Natural killer cell (primary cell): ENCODE measurements at regions not wholly inside any gene's neighbourhood (a gene's known extent, or its start where the extent isn't known, plus 50 kb on each side); places are given as distances from the start of the nearest gene placed in this dataset.

Experiments used
- ATAC-seq, 3 donors: fragments of 150-1000 bp in 2 of 3; fragments of 200-7000 bp in 1 of 3; cut with Tn5 transposase; 1 replicate in 1 of 3; 2 replicates in 2 of 3; pipeline ENCODE4 v1.10.0; 2021; ENCODE audit warnings: mild to moderate bottlenecking in 2 of 3, moderate library complexity in 2 of 3
- DNase-seq, 2 donors: peaks; one replicate each; pipeline versions ENCODE4 v3.0.0 to v3.0.0-alpha.2; 2013 to 2021; ENCODE audit warnings: mixed read lengths in 1 of 2
- H3K27ac ChIP-seq: one replicate; pipeline ENCODE4 v1.5.1; 2013; ENCODE audit warnings: mild to moderate bottlenecking, low read length
- H3K27me3 ChIP-seq: one replicate; pipeline ENCODE4 v1.6.1; 2013; ENCODE audit warnings: low read length; ENCODE audit not compliant: control insufficient read depth, insufficient read depth
- H3K36me3 ChIP-seq: one replicate; pipeline ENCODE4 v1.6.1; 2013; ENCODE audit warnings: low read length; ENCODE audit not compliant: control insufficient read depth, insufficient read depth
- H3K4me1 ChIP-seq: one replicate; pipeline ENCODE4 v1.6.1; 2013; ENCODE audit warnings: low read length; ENCODE audit not compliant: control insufficient read depth, insufficient read depth
- H3K4me3 ChIP-seq: one replicate; pipeline ENCODE4 v1.5.1; 2013; ENCODE audit warnings: low read length
- H3K9me3 ChIP-seq: one replicate; pipeline ENCODE4 v1.6.1; 2013; ENCODE audit warnings: low read length; ENCODE audit not compliant: control insufficient read depth, insufficient read depth
- H3K27ac Mint-ChIP-seq, 2 donors: one replicate each; pipeline ENCODE4 v1.8.0; 2022; ENCODE audit warnings: mild to moderate bottlenecking in 2 of 2, mixed read lengths in 2 of 2, moderate library complexity in 1 of 2
- H3K27me3 Mint-ChIP-seq, 2 donors: one replicate each; pipeline ENCODE4 v1.8.0; 2022; ENCODE audit warnings: low read depth in 2 of 2, mixed read lengths in 2 of 2
- H3K36me3 Mint-ChIP-seq: one replicate; pipeline ENCODE4 v1.8.0; 2022; ENCODE audit warnings: mixed read lengths
- H3K4me1 Mint-ChIP-seq, 2 donors: one replicate each; pipeline ENCODE4 v1.8.0; 2022; ENCODE audit warnings: mixed read lengths in 2 of 2
- H3K4me3 Mint-ChIP-seq: one replicate; pipeline ENCODE4 v1.8.0; 2022; ENCODE audit warnings: mild to moderate bottlenecking, moderate library complexity, mixed read lengths
- H3K9me3 Mint-ChIP-seq, 2 donors: one replicate each; pipeline ENCODE4 v1.8.0; 2022; ENCODE audit warnings: mixed read lengths in 2 of 2
- WGBS: methylation state at CpG from one replicate; pipeline ENCODE4 v1.1.7; 2013; ENCODE audit warnings: missing lambda C conversion rate; ENCODE audit not compliant: insufficient coverage; 5-methylcytosine and 5-hydroxymethylcytosine counted together
- intact Hi-C: fragments of 100-400 bp; cut with micrococcal nuclease; formaldehyde crosslinking; loops from one replicate; pipeline ENCODE4 v1.14.2; 2022
- TF ChIP-seq, protein P1 (sequence below): fragments of 200-600 bp; IDR thresholded peaks from one replicate; pipeline ENCODE4 v1.8.0; 2022; ENCODE audit warnings: antibody characterized with exemption

DNA sequence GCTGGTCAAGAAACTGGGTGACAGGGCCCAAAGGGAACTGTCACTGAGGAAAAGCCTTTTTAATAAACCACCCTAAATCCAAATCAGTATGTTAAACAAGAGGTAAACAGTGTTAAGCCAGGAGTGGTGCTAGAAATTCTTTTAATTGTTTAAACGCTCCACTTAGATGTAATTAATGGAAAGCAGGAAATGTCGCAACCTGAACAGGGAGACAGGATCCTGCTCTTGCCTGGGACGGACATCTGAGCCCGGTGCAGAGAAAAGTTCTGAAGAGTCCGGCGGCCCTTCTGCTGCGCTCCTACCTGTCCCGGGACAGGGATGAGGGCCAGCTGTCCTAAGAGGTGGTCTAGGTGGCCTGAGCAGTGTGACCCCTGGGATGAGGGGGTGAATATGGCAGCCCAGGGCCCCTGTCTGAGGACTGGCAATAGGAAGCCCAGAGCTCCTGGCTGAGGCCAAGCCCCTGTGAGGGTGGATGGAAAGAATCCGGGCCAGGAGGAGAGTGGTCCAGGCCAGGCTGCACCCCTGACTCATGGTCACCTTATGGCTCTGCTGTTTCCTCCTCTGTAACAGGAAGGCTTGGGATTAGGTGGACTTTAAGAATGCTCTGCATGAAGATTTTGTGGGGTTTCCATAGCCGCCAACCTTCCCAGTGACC is 112.8 kb upstream of the GJB6 start:
- TF ChIP-seq, protein P1, sequence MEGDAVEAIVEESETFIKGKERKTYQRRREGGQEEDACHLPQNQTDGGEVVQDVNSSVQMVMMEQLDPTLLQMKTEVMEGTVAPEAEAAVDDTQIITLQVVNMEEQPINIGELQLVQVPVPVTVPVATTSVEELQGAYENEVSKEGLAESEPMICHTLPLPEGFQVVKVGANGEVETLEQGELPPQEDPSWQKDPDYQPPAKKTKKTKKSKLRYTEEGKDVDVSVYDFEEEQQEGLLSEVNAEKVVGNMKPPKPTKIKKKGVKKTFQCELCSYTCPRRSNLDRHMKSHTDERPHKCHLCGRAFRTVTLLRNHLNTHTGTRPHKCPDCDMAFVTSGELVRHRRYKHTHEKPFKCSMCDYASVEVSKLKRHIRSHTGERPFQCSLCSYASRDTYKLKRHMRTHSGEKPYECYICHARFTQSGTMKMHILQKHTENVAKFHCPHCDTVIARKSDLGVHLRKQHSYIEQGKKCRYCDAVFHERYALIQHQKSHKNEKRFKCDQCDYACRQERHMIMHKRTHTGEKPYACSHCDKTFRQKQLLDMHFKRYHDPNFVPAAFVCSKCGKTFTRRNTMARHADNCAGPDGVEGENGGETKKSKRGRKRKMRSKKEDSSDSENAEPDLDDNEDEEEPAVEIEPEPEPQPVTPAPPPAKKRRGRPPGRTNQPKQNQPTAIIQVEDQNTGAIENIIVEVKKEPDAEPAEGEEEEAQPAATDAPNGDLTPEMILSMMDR, result no peak
- WGBS, result 92% methylated on average over 10 of the region's 10 CpGs
- no peak for ATAC-seq

DNA sequence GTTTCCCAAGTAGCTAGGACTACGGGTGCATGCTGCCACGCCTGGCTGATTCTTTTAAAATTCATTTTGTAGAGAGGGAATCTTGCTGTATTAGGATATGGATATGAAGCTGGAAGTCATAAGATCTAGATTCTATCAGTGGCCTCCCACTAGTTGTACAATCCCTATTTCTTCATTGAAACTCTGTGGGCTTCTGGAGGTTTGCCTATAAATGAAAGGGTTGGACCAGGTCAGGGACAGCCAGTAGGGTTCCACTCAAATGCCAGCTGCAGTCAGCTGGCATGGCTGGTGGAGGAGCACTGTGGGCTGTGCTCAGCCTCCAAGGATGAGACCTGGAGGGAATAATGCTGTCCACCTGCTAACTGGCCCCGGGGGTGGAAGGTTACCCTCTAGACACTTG is 110.2 kb upstream of the GJB6 start:
- Histone ChIP-seq H3K9me3 (no peaks in the 10 kb centered on the region), H3K4me3 (no peak overlapping the region), H3K4me1 (no peaks in the 10 kb centered on the region), H3K27me3 (no peaks in the 10 kb centered on the region), H3K36me3 (no peaks in the 10 kb centered on the region), H3K27ac (no peak overlapping the region)
- Mint-ChIP-seq H3K4me1 (peaks cover 0 to 2% of the 10 kb centered on the region in 2 donors), H3K27ac (no peak overlapping the region), H3K36me3 (no peaks in the 10 kb centered on the region), H3K4me3 (no peak overlapping the region), H3K27me3 (no peaks in the 10 kb centered on the region), H3K9me3 (no peaks in the 10 kb centered on the region)
- TF ChIP-seq, protein P1, result no peak
- DNase-seq (no peak), ATAC-seq (no peak)
- intact Hi-C loops, result no loop called here
- WGBS, result 86% methylated on average over 3 of the region's 3 CpGs

More for the DNA sequence above, 112.8 kb upstream of the GJB6 start:
- H3K4me3 Mint-ChIP-seq, result no peak overlapping the region
- peaks cover 0 to 4% of the 10 kb centered on the region in 2 donors for H3K27me3 Mint-ChIP-seq
- no peaks in the 10 kb centered on the region for H3K4me1 ChIP-seq
- H3K4me1 Mint-ChIP-seq, result no peaks in the 10 kb centered on the region
- DNase-seq, result no peak
- no peaks in the 10 kb centered on the region for H3K36me3 Mint-ChIP-seq
- no peaks in the 10 kb centered on the region for H3K9me3 Mint-ChIP-seq
- no peaks in the 10 kb centered on the region for H3K27me3 ChIP-seq
- no peaks in the 10 kb centered on the region for H3K36me3 ChIP-seq
- H3K9me3 ChIP-seq, result no peaks in the 10 kb centered on the region
- no peak overlapping the region for H3K27ac ChIP-seq
- intact Hi-C loops, result no loop called here
- H3K4me3 ChIP-seq, result no peak overlapping the region
- no peak overlapping the region for H3K27ac Mint-ChIP-seq

- no peak overlapping the region for H3K4me3 ChIP-seq
- TF ChIP-seq, protein P1, result no peak
- no peaks in the 10 kb centered on the region for H3K36me3 ChIP-seq
- Mint-ChIP-seq H3K4me3 (no peak overlapping the region), H3K9me3 (no peaks in the 10 kb centered on the region), H3K36me3 (no peaks in the 10 kb centered on the region), H3K4me1 (peaks cover 0 to 8% of the 10 kb centered on the region in 2 donors), H3K27me3 (no peaks in the 10 kb centered on the region), H3K27ac (no peak overlapping the region)
- 86% methylated on average over 8 of the region's 10 CpGs for WGBS
- no peaks in the 10 kb centered on the region for H3K27me3 ChIP-seq
- H3K27ac ChIP-seq, result no peak overlapping the region
- no peaks in the 10 kb centered on the region for H3K9me3 ChIP-seq
- H3K4me1 ChIP-seq, result no peaks in the 10 kb centered on the region
- intact Hi-C loops, result no loop called here
- no peak for DNase-seq
- ATAC-seq, result no peak
Observed at GRCh38 chr13:20340759-20341171, 108.6 kb upstream of the GJB6 start.
